Large intestine (tissue), 3 donors: ENCODE measurements at regions not wholly inside any gene's neighbourhood (a gene's known extent, or its start where the extent isn't known, plus 50 kb on each side); places are given as distances from the start of the nearest gene placed in this dataset.

Experiments
- DNase-seq, 2 donors: peaks; one replicate each; pipeline versions ENCODE4 v3.0.0 to v3.0.0-alpha.2; 2013
- H3K27ac ChIP-seq: one replicate; pipeline ENCODE4 v1.5.1; 2013; ENCODE audit warnings: low read length
- H3K27me3 ChIP-seq: 2 replicates; pipeline ENCODE4 v1.6.1; 2013; ENCODE audit warnings: low read length; ENCODE audit not compliant: control insufficient read depth, insufficient read depth
- H3K36me3 ChIP-seq: 2 replicates; pipeline ENCODE4 v1.6.1; 2013; ENCODE audit warnings: low read length; ENCODE audit not compliant: control insufficient read depth, insufficient read depth
- H3K4me1 ChIP-seq: one replicate; pipeline ENCODE4 v1.6.1; 2013; ENCODE audit warnings: low read length; ENCODE audit not compliant: control insufficient read depth, insufficient read depth
- H3K4me3 ChIP-seq: one replicate; pipeline ENCODE4 v1.5.1; 2013; ENCODE audit warnings: low read length
- H3K9me3 ChIP-seq: one replicate; pipeline ENCODE4 v1.6.1; 2013; ENCODE audit warnings: mild to moderate bottlenecking, low read depth, low read length, moderate library complexity; ENCODE audit not compliant: control insufficient read depth
- WGBS: methylation state at CpG from one replicate; pipeline ENCODE4 v1.1.5; 2013; ENCODE audit warnings: low lambda C conversion rate; ENCODE audit not compliant: insufficient coverage; 5-methylcytosine and 5-hydroxymethylcytosine counted together

- DNase-seq, result no peak
- no peaks in the 10 kb centered on the region for H3K4me1 ChIP-seq
- WGBS, result no CpG with 5 or more reads among the region's 2 CpGs
- no peak overlapping the region for H3K4me3 ChIP-seq
- no peak overlapping the region for H3K27ac ChIP-seq
- no peaks in the 10 kb centered on the region for H3K27me3 ChIP-seq
- no peaks in the 10 kb centered on the region for H3K9me3 ChIP-seq
- no peaks in the 10 kb centered on the region for H3K36me3 ChIP-seq
Measured at GRCh38 chr13:74709226-74709625, 575.0 kb upstream of the KLF12 start.

- H3K4me1 ChIP-seq, result no peaks in the 10 kb centered on the region
- H3K36me3 ChIP-seq, result no peaks in the 10 kb centered on the region
- no peaks in the 10 kb centered on the region for H3K27me3 ChIP-seq
- H3K27ac ChIP-seq, result no peak overlapping the region
- H3K4me3 ChIP-seq, result no peak overlapping the region
- DNase-seq, result no peak
- WGBS, result no CpG with 5 or more reads among the region's 3 CpGs
- H3K9me3 ChIP-seq, result no peaks in the 10 kb centered on the region
Measured at GRCh38 chr13:74708629-74709028, 574.4 kb upstream of the KLF12 start.

GRCh38 chr13:74707291-74707690 lies 573.1 kb upstream of the KLF12 start:
- Histone ChIP-seq H3K4me3 (no peak overlapping the region), H3K9me3 (no peaks in the 10 kb centered on the region), H3K4me1 (no peaks in the 10 kb centered on the region), H3K27ac (no peak overlapping the region), H3K27me3 (no peaks in the 10 kb centered on the region), H3K36me3 (no peaks in the 10 kb centered on the region)
- WGBS, result no CpG with 5 or more reads among the region's 1 CpG
- no peak for DNase-seq

GRCh38 chr13:74706801-74707200 lies 572.6 kb upstream of the KLF12 start:
- WGBS, result no CpG with 5 or more reads among the region's 2 CpGs
- no peak for DNase-seq
- Histone ChIP-seq H3K9me3 (no peaks in the 10 kb centered on the region), H3K4me1 (no peaks in the 10 kb centered on the region), H3K36me3 (no peaks in the 10 kb centered on the region), H3K27ac (no peak overlapping the region), H3K4me3 (no peak overlapping the region), H3K27me3 (no peaks in the 10 kb centered on the region)

- H3K4me1 ChIP-seq, result no peaks in the 10 kb centered on the region
- H3K27ac ChIP-seq, result no peak overlapping the region
- 100% methylated on average over 2 of the region's 2 CpGs for WGBS
- H3K36me3 ChIP-seq, result no peaks in the 10 kb centered on the region
- H3K9me3 ChIP-seq, result no peaks in the 10 kb centered on the region
- H3K27me3 ChIP-seq, result no peaks in the 10 kb centered on the region
- H3K4me3 ChIP-seq, result no peak overlapping the region
- DNase-seq, result no peak
Measured at GRCh38 chr13:74705438-74705837, 571.2 kb upstream of the KLF12 start.

- Histone ChIP-seq H3K4me1 (no peaks in the 10 kb centered on the region), H3K4me3 (no peak overlapping the region), H3K9me3 (no peaks in the 10 kb centered on the region), H3K27me3 (no peaks in the 10 kb centered on the region), H3K36me3 (no peaks in the 10 kb centered on the region), H3K27ac (no peak overlapping the region)
- no peak for DNase-seq
- no CpG with 5 or more reads among the region's 3 CpGs for WGBS
Measured at GRCh38 chr13:74703855-74704387, 569.7 kb upstream of the KLF12 start.

GRCh38 chr13:74696148-74696922 lies 562.1 kb upstream of the KLF12 start:
- H3K36me3 ChIP-seq, result no peaks in the 10 kb centered on the region
- H3K4me3 ChIP-seq, result no peak overlapping the region
- no peaks in the 10 kb centered on the region for H3K27me3 ChIP-seq
- no peak for DNase-seq
- no peak overlapping the region for H3K27ac ChIP-seq
- no peaks in the 10 kb centered on the region for H3K9me3 ChIP-seq
- 60% methylated on average over 5 of the region's 8 CpGs for WGBS
- no peaks in the 10 kb centered on the region for H3K4me1 ChIP-seq

GRCh38 chr13:74695021-74695800 lies 561.0 kb upstream of the KLF12 start:
- Histone ChIP-seq H3K27ac (no peak overlapping the region), H3K4me3 (no peak overlapping the region), H3K4me1 (no peaks in the 10 kb centered on the region), H3K9me3 (no peaks in the 10 kb centered on the region), H3K27me3 (no peaks in the 10 kb centered on the region), H3K36me3 (no peaks in the 10 kb centered on the region)
- WGBS, result 0% methylated on average over 1 of the region's 11 CpGs
- no peak for DNase-seq

- no peaks in the 10 kb centered on the region for H3K36me3 ChIP-seq
- DNase-seq, result no peak
- WGBS, result 100% methylated on average over 1 of the region's 7 CpGs
Measured at GRCh38 chr13:74687442-74688182, 553.4 kb upstream of the KLF12 start.

GRCh38 chr13:74683411-74683810 lies 549.2 kb upstream of the KLF12 start:
- Histone ChIP-seq H3K27ac (no peak overlapping the region), H3K4me1 (no peaks in the 10 kb centered on the region), H3K36me3 (no peaks in the 10 kb centered on the region), H3K27me3 (no peaks in the 10 kb centered on the region), H3K4me3 (no peak overlapping the region), H3K9me3 (no peaks in the 10 kb centered on the region)
- DNase-seq, result no peak
- WGBS, result no CpG with 5 or more reads among the region's 1 CpG

More at GRCh38 chr13:74687442-74688182, 553.4 kb upstream of the KLF12 start:
- H3K27me3 ChIP-seq, result no peaks in the 10 kb centered on the region
- no peaks in the 10 kb centered on the region for H3K4me1 ChIP-seq
- H3K4me3 ChIP-seq, result no peak overlapping the region
- no peak overlapping the region for H3K27ac ChIP-seq
- no peaks in the 10 kb centered on the region for H3K9me3 ChIP-seq
